Hematopoietic multipotent progenitor cell treated with erythropoietin and hydrocortisone succinate and interleukin-3 and kit ligand, for 6 days (in vitro differentiated cells): ENCODE measurements at regions not wholly inside any gene's neighbourhood (a gene's known extent, or its start where the extent isn't known, plus 50 kb on each side); places are given as distances from the start of the nearest gene placed in this dataset.

Experiments
- DNase-seq: peaks from one replicate; pipeline ENCODE4 v3.0.0-alpha.2; 2015

GRCh38 chr18:51734576-51734975, 537.1 kb upstream of the MEX3C start:
- DNase-seq, result no peak

DNA sequence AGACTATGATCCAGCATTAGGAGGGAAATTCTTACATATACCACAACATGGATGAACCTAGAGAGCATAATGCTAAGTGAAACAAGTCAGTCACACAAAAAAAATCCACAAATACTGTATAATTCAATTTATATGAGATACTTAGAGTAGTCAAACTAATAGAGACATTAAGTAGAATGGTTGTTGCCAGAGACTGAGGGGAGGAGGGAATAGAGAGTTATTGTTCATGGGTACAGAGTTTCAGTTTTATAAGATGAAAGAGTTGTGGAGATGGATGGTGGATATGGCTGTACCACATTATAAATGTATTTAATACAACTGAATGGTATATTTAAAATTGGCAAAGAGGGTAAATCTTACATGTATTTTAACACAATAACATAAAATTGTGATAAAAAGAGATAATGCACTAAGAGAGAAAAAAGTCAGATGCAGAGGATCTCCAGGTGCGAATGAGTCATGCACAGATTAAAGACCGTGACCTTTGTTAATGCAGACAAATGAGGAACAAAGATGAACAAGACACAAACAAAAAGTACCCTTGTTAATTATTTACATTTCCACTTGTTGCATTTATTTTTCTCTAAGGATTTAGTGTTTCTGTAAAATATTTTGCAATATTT, 541.7 kb upstream of the MEX3C start:
- no peak for DNase-seq

DNA sequence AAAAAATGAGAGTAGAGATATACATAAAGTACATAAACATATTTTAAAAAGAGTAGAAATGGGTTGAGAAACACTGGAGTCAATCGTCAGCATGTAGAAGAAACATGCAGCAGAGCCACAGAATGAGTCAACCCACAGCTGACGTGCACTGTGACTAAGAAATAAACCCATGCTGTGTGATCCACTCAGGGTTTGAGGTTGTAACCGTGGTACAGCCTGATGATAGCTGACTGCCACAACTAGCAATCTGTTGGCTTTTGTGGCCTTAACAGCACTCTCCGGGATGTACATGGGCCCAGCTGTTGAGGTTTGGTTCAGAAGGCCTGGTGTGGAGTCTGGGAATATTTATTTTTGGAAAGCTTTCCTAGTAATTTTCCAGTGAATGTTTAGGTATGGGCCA, 554.4 kb upstream of the MEX3C start:
- no peak for DNase-seq

- no peak for DNase-seq
These were observed 556.0 kb upstream of the MEX3C start for GRCh38 chr18:51753365-51754057.

DNA sequence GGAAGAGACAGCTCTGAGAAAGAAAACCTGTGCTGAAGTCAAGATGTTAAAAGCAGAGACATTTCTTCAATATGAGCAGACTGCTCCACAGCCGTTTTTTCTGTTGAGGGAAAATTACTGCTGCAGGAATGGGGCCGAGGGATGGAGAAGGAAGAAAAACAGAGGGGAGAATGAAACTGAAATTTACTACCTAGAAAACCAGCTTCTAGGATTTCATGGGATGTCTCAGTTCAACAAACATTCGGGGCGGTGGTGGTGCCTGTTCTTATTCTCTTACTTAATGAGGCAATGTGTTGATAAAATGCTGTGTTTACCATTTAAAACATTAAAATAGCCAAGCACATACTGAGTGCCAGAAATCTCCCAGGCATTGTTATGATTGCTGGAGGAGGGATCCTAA, 557.1 kb upstream of the MEX3C start:
- no peak for DNase-seq

GRCh38 chr18:51757255-51757924, 559.9 kb upstream of the MEX3C start:
- DNase-seq, result no peak

GRCh38 chr18:51762373-51762772, 564.9 kb upstream of the MEX3C start:
- DNase-seq, result no peak

DNA sequence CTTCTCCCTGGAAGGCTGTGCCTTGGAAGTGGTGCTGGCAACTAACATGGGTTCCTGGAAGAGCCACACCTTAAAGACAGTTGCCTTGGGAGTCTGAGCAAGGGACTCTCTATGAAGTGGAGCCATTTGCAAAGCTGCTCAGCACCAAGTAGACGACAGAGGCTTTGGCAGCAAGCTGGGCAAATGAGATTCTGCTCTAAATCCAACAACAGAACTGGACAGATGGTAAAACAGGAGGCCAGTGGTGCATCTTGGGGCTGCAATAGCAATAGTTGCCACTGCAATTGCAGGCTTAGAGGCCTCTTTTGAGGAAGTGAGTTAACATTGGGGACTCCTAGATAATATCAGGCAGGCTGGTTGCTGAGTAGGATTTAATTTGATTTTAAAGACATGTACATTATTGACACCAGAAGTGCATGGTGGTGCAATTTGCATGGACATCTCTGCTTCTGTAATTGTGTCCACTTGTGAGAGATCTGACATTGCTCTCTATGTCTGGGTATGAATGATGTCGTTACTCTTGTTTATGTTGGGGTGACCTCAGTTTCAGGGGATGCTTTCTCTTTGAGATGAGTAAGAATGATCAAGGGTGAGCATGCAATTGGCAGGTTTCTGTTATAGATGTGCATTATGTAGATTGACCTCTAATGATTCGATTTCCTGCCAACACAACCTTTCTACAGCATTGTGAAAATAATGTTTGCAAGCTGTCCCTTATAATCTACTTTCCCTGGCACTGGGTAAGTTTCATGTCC, 568.3 kb upstream of the MEX3C start:
- DNase-seq, result no peak

GRCh38 chr18:51767293-51767692, 569.8 kb upstream of the MEX3C start:
- DNase-seq, result no peak

DNA sequence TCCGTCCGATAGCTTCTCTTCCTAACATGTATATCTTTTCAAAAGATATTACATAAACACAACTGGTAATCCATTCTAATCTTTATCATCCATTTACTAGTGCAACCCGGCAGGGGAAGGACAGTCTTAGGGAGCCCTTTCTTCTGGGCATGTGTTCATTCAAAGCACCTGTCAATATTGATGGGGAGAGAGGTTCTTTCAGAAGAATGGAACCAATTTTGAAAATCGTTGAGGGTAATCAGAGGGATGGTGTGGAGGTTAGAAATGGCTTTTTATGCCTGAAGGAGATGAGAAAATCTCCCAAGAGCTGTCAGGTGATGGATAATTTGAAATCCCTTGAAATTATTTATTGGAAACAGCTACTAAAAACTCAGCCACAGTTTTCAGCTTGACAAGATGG, 561.9 kb upstream of the DCC start:
- no peak for DNase-seq

GRCh38 chr18:51789871-51790270, 550.1 kb upstream of the DCC start:
- DNase-seq, result no peak

- DNase-seq, result no peak
These were observed 538.5 kb upstream of the DCC start for GRCh38 chr18:51801514-51801913.

GRCh38 chr18:51802569-51803428, 537.2 kb upstream of the DCC start:
- DNase-seq, result no peak

GRCh38 chr18:51807336-51807735, 532.7 kb upstream of the DCC start:
- no peak for DNase-seq

DNA sequence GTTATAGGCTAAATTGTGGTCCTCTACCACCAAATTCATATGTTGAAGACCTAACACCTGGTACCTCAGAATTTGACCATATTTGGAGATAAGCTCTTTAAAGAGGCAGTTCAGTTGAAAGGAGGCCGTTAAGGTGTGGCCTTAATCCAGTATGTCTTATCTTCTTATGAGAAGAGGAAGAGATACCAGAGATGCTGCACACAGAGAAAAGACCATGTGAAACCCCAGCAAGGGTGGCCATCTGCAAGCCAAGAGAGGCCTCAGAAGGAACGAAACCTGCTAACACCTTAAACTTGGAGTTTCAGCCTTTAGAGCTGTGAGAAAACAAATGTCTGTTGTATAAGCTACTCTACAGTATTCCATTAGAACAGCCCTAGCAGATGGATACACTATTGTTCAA, 528.1 kb upstream of the DCC start:
- DNase-seq, result no peak

DNA sequence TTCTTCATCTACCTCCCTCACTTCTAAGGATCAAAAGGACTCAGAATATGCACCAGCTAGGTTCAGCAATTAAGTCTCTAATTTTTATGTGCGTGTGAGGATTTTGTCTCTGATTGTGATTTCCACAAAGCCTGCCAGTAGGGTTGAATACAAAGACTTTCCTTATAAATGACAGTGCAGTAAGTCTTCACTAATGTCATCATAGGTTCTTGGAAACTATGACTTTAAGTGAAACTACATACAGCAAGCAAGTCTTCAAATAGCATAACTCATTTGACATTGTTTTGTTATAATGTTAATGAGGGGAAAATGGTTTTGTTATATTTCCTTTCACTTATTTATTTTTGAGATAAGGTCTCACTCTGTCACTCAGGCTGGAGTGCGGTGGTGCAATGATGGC, 526.3 kb upstream of the DCC start:
- DNase-seq, result no peak

DNA sequence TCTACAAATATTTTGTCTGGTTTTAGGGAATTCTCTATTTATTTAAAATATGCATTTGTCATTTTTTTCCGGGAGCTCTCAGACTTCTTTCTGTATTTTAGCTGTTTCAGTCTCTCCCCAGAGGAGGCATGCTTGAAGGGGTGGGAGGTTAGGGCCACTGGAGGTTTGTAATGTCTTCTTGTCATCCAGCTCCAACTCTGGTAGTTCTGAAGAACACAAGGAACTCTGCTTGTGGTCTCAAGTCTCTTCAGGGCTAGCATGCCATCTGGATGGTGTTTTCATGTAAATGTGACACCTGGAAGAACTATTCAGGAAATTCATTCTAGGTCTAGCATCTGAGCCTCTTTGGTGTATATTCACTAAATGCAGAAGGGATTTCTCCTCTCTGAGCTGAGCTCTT, 518.4 kb upstream of the DCC start:
- no peak for DNase-seq

- no peak for DNase-seq
These were observed 515.3 kb upstream of the DCC start for GRCh38 chr18:51824746-51825145.

DNA sequence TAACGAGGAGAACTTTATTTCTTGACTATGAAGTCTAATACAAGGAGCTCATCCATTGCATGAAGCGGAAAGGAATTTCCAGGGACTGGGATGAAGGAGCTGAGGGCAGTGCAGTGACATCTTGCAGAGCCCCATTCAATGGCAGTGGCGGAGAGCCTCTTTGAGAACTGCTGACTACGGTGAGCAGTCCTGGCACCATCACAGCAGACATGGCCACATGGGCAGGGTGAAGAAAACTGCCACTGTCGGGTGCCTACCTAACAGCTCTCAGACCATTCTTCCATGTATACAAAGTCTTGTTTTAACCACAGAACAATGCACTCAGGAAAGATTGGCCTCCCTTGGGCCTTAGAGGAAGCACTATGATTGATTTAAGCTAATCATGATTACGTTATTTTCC, 506.1 kb upstream of the DCC start:
- no peak for DNase-seq

- DNase-seq, result no peak
These were observed 491.3 kb upstream of the DCC start for GRCh38 chr18:51848702-51849101.

DNA sequence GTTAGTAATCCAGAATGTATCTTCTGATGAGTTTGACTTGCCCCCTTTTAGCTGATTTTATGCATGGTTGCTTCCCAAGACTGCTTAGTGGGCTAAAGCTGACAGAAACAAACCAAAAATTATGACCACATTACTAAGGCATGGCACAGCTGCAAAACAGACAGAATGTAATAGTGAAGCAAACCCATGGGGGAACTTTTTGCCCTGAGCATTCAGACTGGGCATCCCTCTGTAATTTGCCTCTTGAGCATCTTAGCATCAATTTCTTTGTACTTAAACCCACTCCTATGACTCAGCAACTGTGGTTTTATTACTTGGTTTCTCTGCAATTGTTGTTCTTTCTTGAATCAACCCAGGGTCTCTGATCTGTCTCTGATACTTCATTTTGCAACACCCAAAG, 487.3 kb upstream of the DCC start:
- DNase-seq, result no peak

- no peak for DNase-seq
These were observed 482.0 kb upstream of the DCC start for GRCh38 chr18:51857989-51858388.

GRCh38 chr18:51861046-51861445, 479.0 kb upstream of the DCC start:
- no peak for DNase-seq
